GM23248 (cell line): ENCODE measurements at regions not wholly inside any gene's neighbourhood (a gene's known extent, or its start where the extent isn't known, plus 50 kb on each side); places are given as distances from the start of the nearest gene placed in this dataset.

ENCODE experiments used
- EZH2 ChIP-seq: fragments of 200-600 bp; sonication (generic); IDR thresholded peaks from 2 replicates; pipeline ENCODE4 v1.6.1; 2018; ENCODE audit warnings: antibody characterized with exemption, mild to moderate bottlenecking; ENCODE audit not compliant: insufficient read depth, poor library complexity, severe bottlenecking
- EZH2phosphoT487 ChIP-seq: fragments of 200-600 bp; sonication (generic); IDR thresholded peaks from 2 replicates; pipeline ENCODE4 v1.6.1; 2018; ENCODE audit warnings: antibody characterized with exemption, moderate library complexity, mild to moderate bottlenecking, low read depth; ENCODE audit not compliant: insufficient read depth

DNA sequence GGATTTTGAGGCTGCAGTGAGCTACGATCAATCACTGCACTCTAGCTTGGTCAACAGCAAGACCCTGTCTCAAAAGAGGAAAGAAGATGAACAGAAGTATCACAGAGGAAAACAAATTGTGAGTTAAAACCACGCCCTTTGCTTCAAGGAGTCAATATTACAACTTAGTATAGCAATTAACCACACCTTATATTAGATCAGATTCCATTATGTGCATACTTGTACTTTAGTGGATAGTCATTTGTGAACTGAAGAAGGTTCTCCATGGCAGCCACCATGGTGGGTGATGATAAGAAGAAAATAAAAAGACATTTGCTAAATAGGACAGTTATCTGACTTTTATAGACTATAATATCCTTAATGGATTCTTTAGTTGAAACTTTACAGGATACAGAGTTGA is 72.3 kb upstream of the EFEMP1 start:
- TF ChIP-seq EZH2, result no peak
- TF ChIP-seq EZH2phosphoT487, result no peak
